NAMALWA (cell line): ENCODE measurements at regions not wholly inside any gene's neighbourhood (a gene's known extent, or its start where the extent isn't known, plus 50 kb on each side); places are given as distances from the start of the nearest gene placed in this dataset.
A peak's percentile ranks its signal among the peaks of the same experiment; 100 is the strongest.
"Not testable (repeated sequence)": the region's sequence is repeated elsewhere in the genome, so short reads cannot be mapped to it uniquely, and the experiment has no call there.

ENCODE experiments used
- DNase-seq: peaks from one replicate; pipeline ENCODE4 v3.0.0-alpha.2; 2015; ENCODE audit warnings: low spot score

GRCh38 chr1:81264976-81265375 is 535.8 kb upstream of the ADGRL2 start:
- no peak for DNase-seq

- DNase-seq: no peak
Observed at GRCh38 chr1:81259625-81260411, 540.9 kb upstream of the ADGRL2 start.

- DNase-seq: peak; percentile 3
Observed at GRCh38 chr1:81254560-81254959, 546.2 kb upstream of the ADGRL2 start.

GRCh38 chr1:81254068-81254467 is 546.7 kb upstream of the ADGRL2 start:
- DNase-seq: no peak

- DNase-seq: no peak
Observed at GRCh38 chr1:81252471-81253151, 548.1 kb upstream of the ADGRL2 start.

GRCh38 chr1:81250825-81251224 is 549.9 kb upstream of the ADGRL2 start:
- DNase-seq: not testable (repeated sequence)

GRCh38 chr1:81245084-81245715 is 555.5 kb upstream of the ADGRL2 start:
- not testable (repeated sequence) for DNase-seq

- not testable (repeated sequence) for DNase-seq
Observed at GRCh38 chr1:81244612-81245011, 556.1 kb upstream of the ADGRL2 start.

GRCh38 chr1:81242103-81242502 is 558.6 kb upstream of the ADGRL2 start:
- DNase-seq: no peak

GRCh38 chr1:81238129-81238528 is 562.6 kb upstream of the ADGRL2 start:
- no peak for DNase-seq

GRCh38 chr1:81237473-81238089 is 563.2 kb upstream of the ADGRL2 start:
- no peak for DNase-seq

GRCh38 chr1:81234237-81234636 is 566.5 kb upstream of the ADGRL2 start:
- no peak for DNase-seq

GRCh38 chr1:81233591-81233990 is 567.1 kb upstream of the ADGRL2 start:
- no peak for DNase-seq

GRCh38 chr1:81232420-81232819 is 568.3 kb upstream of the ADGRL2 start:
- no peak for DNase-seq

GRCh38 chr1:81231729-81232038 is 569.0 kb upstream of the ADGRL2 start:
- DNase-seq: no peak

- no peak for DNase-seq
Observed at GRCh38 chr1:81230983-81231728, 569.6 kb upstream of the ADGRL2 start.

- no peak for DNase-seq
Observed at GRCh38 chr1:81228926-81229325, 571.8 kb upstream of the ADGRL2 start.

- DNase-seq: no peak
Observed at GRCh38 chr1:81226603-81226928, 574.2 kb upstream of the ADGRL2 start.

- DNase-seq: no peak
Observed at GRCh38 chr1:81225789-81226602, 574.7 kb upstream of the ADGRL2 start.

- DNase-seq: no peak
Observed at GRCh38 chr1:81224222-81224621, 576.5 kb upstream of the ADGRL2 start.

- no peak for DNase-seq
Observed at GRCh38 chr1:81221564-81221963, 579.2 kb upstream of the ADGRL2 start.
